ENCODE measurements at regions not wholly inside any gene's neighbourhood (a gene's known extent, or its start where the extent isn't known, plus 50 kb on each side); places are given as distances from the start of the nearest gene placed in this dataset.

DNA sequence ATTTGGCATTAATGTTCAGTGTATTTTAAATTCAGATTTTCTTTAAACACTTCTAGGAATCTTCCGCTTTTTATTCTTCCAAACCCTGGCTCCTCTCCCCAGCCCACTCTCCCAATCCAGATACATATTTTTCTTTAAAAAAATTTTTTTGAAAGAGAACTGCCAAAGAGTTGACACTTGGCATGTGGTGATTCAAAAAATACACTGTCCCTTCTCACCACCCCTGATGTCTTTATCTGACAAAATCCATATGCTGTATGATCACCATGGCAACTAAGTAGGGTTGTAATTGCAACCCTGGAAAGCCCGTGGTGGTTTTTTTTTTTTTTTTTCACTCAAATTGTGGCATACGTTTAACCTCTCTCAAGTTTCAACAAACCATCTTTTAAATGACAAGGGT is 355.8 kb upstream of the SASH1 start:
- POLR2A ChIA-PET = no interaction called here
- H3K4me1 ChIP-seq = no peaks in the 10 kb centered on the region
- FAIRE-seq = no peak
- DNase-seq (ENCODE audit: low read depth in 1 of 2, low spot score in 1 of 2) = no peak
- H3K4me2 ChIP-seq = no peak overlapping the region
- no peak overlapping the region for H3K4me3 ChIP-seq
- CTCF ChIA-PET = no interaction called here
- WGBS (ENCODE audit: missing lambda C conversion rate) = 62% methylated on average over 3 of the region's 3 CpGs
- H3K9me3 ChIP-seq = no peaks in the 10 kb centered on the region
- TF ChIP-seq, protein P1, sequence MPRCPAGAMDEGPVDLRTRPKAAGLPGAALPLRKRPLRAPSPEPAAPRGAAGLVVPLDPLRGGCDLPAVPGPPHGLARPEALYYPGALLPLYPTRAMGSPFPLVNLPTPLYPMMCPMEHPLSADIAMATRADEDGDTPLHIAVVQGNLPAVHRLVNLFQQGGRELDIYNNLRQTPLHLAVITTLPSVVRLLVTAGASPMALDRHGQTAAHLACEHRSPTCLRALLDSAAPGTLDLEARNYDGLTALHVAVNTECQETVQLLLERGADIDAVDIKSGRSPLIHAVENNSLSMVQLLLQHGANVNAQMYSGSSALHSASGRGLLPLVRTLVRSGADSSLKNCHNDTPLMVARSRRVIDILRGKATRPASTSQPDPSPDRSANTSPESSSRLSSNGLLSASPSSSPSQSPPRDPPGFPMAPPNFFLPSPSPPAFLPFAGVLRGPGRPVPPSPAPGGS (IDR thresholded peaks at IDR 0.05) = no peak
- TF ChIP-seq KDM1A (IDR thresholded peaks at IDR 0.05; ENCODE audit: low read depth) = no peak
- no peak for TF ChIP-seq HEYL (CRISPR knock-in tag; IDR thresholded peaks at IDR 0.05)
- TF ChIP-seq, protein P2, sequence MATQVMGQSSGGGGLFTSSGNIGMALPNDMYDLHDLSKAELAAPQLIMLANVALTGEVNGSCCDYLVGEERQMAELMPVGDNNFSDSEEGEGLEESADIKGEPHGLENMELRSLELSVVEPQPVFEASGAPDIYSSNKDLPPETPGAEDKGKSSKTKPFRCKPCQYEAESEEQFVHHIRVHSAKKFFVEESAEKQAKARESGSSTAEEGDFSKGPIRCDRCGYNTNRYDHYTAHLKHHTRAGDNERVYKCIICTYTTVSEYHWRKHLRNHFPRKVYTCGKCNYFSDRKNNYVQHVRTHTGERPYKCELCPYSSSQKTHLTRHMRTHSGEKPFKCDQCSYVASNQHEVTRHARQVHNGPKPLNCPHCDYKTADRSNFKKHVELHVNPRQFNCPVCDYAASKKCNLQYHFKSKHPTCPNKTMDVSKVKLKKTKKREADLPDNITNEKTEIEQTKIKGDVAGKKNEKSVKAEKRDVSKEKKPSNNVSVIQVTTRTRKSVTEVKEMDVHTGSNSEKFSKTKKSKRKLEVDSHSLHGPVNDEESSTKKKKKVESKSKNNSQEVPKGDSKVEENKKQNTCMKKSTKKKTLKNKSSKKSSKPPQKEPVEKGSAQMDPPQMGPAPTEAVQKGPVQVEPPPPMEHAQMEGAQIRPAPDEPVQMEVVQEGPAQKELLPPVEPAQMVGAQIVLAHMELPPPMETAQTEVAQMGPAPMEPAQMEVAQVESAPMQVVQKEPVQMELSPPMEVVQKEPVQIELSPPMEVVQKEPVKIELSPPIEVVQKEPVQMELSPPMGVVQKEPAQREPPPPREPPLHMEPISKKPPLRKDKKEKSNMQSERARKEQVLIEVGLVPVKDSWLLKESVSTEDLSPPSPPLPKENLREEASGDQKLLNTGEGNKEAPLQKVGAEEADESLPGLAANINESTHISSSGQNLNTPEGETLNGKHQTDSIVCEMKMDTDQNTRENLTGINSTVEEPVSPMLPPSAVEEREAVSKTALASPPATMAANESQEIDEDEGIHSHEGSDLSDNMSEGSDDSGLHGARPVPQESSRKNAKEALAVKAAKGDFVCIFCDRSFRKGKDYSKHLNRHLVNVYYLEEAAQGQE (IDR thresholded peaks at IDR 0.05) = no peak
- TF ChIP-seq, protein P3, sequence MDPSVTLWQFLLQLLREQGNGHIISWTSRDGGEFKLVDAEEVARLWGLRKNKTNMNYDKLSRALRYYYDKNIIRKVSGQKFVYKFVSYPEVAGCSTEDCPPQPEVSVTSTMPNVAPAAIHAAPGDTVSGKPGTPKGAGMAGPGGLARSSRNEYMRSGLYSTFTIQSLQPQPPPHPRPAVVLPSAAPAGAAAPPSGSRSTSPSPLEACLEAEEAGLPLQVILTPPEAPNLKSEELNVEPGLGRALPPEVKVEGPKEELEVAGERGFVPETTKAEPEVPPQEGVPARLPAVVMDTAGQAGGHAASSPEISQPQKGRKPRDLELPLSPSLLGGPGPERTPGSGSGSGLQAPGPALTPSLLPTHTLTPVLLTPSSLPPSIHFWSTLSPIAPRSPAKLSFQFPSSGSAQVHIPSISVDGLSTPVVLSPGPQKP (IDR thresholded peaks at IDR 0.05; ENCODE audit: low read depth, low read length) = no peak
- no peak for TF ChIP-seq MAFK (IDR thresholded peaks at IDR 0.05; ENCODE audit: partially characterized antibody)
- TF ChIP-seq SMC3 (IDR thresholded peaks at IDR 0.05) = no peak
- H3K27ac ChIP-seq = no peak overlapping the region
- no peak for ATAC-seq

DNA sequence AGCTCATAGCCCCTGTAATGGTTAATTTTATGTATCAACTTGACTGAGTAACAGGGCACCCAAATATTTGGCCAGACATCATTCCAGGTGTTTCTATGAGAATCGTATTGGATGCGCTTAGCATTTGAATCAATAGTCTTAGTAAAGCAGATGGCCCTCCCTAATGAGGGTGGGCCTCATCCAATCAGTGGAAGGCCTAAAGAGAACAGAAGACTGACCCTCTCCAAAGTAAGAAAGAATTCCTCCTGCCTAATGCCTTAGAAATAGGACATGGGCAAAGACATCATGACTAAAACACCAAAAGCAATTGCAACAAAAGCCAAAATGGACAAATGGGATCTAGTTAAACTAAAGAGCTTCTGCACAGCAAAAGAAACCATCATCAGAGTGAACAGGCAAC is 352.5 kb upstream of the SASH1 start:
- FAIRE-seq = no peak
- DNase-seq (ENCODE audit: low read depth in 1 of 2, low spot score in 1 of 2) = no peak
- ChIA-PET CTCF (no interaction called here), POLR2A (no interaction called here)
- WGBS (ENCODE audit: missing lambda C conversion rate) = 91% methylated on average over 2 of the region's 2 CpGs
- Histone ChIP-seq H3K4me3 (no peak overlapping the region), H3K27ac (no peak overlapping the region), H3K9me3 (no peaks in the 10 kb centered on the region), H3K4me1 (no peaks in the 10 kb centered on the region), H3K4me2 (no peak overlapping the region)
- ATAC-seq = no peak
- TF ChIP-seq RFX5 (IDR thresholded peaks at IDR 0.05) (no peak), CBX2 (IDR thresholded peaks at IDR 0.05; ENCODE audit: borderline replicate concordance, low read depth) (no peak), CBX8 (IDR thresholded peaks at IDR 0.05) (no peak), ZSCAN20 (CRISPR knock-in tag; IDR thresholded peaks at IDR 0.05) (no peak)
- TF ChIP-seq, protein P4, sequence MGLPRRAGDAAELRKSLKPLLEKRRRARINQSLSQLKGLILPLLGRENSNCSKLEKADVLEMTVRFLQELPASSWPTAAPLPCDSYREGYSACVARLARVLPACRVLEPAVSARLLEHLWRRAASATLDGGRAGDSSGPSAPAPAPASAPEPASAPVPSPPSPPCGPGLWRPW (IDR thresholded peaks at IDR 0.05) = no peak

DNA sequence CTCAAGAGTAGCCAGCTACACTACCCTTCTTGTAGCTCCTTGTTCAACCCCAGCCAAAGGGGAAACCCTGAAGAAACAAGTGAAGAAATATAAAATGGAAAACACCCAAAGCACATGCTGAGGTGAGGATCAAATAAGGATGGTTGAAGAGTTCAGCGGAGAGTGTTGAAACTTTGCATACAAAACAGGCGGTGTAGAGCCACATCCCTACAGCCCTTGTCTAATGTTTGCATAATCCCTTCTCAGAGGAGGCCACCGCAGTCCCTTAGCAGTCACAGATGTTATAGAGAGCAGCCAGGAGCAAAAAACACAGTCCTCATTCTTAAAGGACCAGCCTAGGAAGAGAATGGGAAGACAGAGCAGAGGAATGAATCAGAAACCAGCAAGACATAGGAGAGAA is 350.7 kb upstream of the SASH1 start:
- FAIRE-seq = no peak
- H3K9me3 ChIP-seq = no peaks in the 10 kb centered on the region
- POLR2A ChIA-PET = interaction anchor here (0.7 kb wide), 1 partner anchor 595 kb away, joined by 3 read pairs; no protein-coding TSS in a partner anchor
- no peak overlapping the region for H3K27ac ChIP-seq
- WGBS (ENCODE audit: missing lambda C conversion rate) = 70% methylated on average over 3 of the region's 3 CpGs
- TF ChIP-seq HOXB13 (CRISPR knock-in tag; IDR thresholded peaks at IDR 0.05; ENCODE audit: low read depth) (no peak), EHMT2 (IDR thresholded peaks at IDR 0.05; ENCODE audit: low read depth) (no peak), ZNF302 (CRISPR knock-in tag; IDR thresholded peaks at IDR 0.05) (no peak), CHD4 (IDR thresholded peaks at IDR 0.05; ENCODE audit: borderline replicate concordance) (no peak), JUNB (IDR thresholded peaks at IDR 0.05) (no peak), ZC3H11A (IDR thresholded peaks at IDR 0.05) (no peak), HDAC2 (IDR thresholded peaks at IDR 0.05) (no peak), JUN (IDR thresholded peaks at IDR 0.05) (no peak), FOSL2 (IDR thresholded peaks at IDR 0.05) (no peak), FOSL2 (CRISPR knock-in tag; IDR thresholded peaks at IDR 0.05) (no peak)
- TF ChIP-seq, protein P5, sequence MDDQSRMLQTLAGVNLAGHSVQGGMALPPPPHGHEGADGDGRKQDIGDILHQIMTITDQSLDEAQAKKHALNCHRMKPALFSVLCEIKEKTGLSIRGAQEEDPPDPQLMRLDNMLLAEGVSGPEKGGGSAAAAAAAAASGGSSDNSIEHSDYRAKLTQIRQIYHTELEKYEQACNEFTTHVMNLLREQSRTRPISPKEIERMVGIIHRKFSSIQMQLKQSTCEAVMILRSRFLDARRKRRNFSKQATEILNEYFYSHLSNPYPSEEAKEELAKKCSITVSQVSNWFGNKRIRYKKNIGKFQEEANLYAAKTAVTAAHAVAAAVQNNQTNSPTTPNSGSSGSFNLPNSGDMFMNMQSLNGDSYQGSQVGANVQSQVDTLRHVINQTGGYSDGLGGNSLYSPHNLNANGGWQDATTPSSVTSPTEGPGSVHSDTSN (IDR thresholded peaks at IDR 0.05) = no peak
- no peaks in the 10 kb centered on the region for H3K4me1 ChIP-seq
- CTCF ChIA-PET = interaction anchor here (0.6 kb wide), 1 partner anchor 165 kb away, joined by 3 read pairs; no protein-coding TSS in a partner anchor
- H3K4me3 ChIP-seq = no peak overlapping the region
- no peak for DNase-seq (ENCODE audit: low read depth in 1 of 2, low spot score in 1 of 2)
- no peak for ATAC-seq
- no peak overlapping the region for H3K4me2 ChIP-seq
